ENCODE measurements at regions not wholly inside any gene's neighbourhood (a gene's known extent, or its start where the extent isn't known, plus 50 kb on each side); places are given as distances from the start of the nearest gene placed in this dataset.
A peak's percentile ranks its signal among the peaks of the same experiment; 100 is the strongest.

- no peak for DNase-seq
Measured at GRCh38 chr4:22336822-22337221, 179.0 kb downstream of the ADGRA3 start.

GRCh38 chr4:22334155-22334554, 181.7 kb downstream of the ADGRA3 start:
- DNase-seq, result no peak

- DNase-seq, result no peak
Measured at GRCh38 chr4:22324422-22324821, 191.4 kb downstream of the ADGRA3 start.

GRCh38 chr4:22323691-22324090, 192.2 kb downstream of the ADGRA3 start:
- no peak for DNase-seq

- no peak for DNase-seq
Measured at GRCh38 chr4:22322996-22323395, 192.9 kb downstream of the ADGRA3 start.

GRCh38 chr4:22315628-22316027, 200.2 kb downstream of the ADGRA3 start:
- no peak for DNase-seq

GRCh38 chr4:22313976-22314375, 201.9 kb downstream of the ADGRA3 start:
- DNase-seq, result no peak

- no peak for DNase-seq
Measured at GRCh38 chr4:22312113-22312512, 203.8 kb downstream of the ADGRA3 start.

- no peak for DNase-seq
Measured at GRCh38 chr4:22301253-22301652, 214.6 kb downstream of the ADGRA3 start.

- DNase-seq, result no peak
Measured at GRCh38 chr4:22299678-22300077, 216.2 kb downstream of the ADGRA3 start.

GRCh38 chr4:22287631-22288030, 228.2 kb downstream of the ADGRA3 start:
- no peak for DNase-seq

GRCh38 chr4:22268350-22269025, 247.4 kb downstream of the ADGRA3 start:
- DNase-seq, result no peak

- no peak for DNase-seq
Measured at GRCh38 chr4:22264261-22264660, 251.6 kb downstream of the ADGRA3 start.

GRCh38 chr4:22253431-22253830, 262.4 kb downstream of the ADGRA3 start:
- DNase-seq, result no peak

- no peak for DNase-seq
Measured at GRCh38 chr4:22246847-22247246, 269.0 kb downstream of the ADGRA3 start.

- no peak for DNase-seq
Measured at GRCh38 chr4:22245294-22245693, 270.6 kb downstream of the ADGRA3 start.

- DNase-seq, result no peak
Measured at GRCh38 chr4:22241415-22241814, 274.5 kb downstream of the ADGRA3 start.

GRCh38 chr4:22240814-22241213, 275.1 kb downstream of the ADGRA3 start:
- no peak for DNase-seq

- DNase-seq, result peak; percentile 16
Measured at GRCh38 chr4:22238742-22239141, 277.1 kb downstream of the ADGRA3 start.

GRCh38 chr4:22237846-22238494, 277.9 kb downstream of the ADGRA3 start:
- DNase-seq, result no peak

- DNase-seq, result peak; percentile 28
Measured at GRCh38 chr4:22237155-22237751, 278.6 kb downstream of the ADGRA3 start.

- DNase-seq, result peak; percentile 32
Measured at GRCh38 chr4:22235698-22236097, 280.2 kb downstream of the ADGRA3 start.

GRCh38 chr4:22233230-22233629, 282.6 kb downstream of the ADGRA3 start:
- no peak for DNase-seq

GRCh38 chr4:22220965-22221364, 272.4 kb upstream of the KCNIP4 start:
- no peak for DNase-seq
